Fibroblast of skin of left quadriceps (primary cell): ENCODE measurements at regions not wholly inside any gene's neighbourhood (a gene's known extent, or its start where the extent isn't known, plus 50 kb on each side); places are given as distances from the start of the nearest gene placed in this dataset.
"Not testable (repeated sequence)": the region's sequence is repeated elsewhere in the genome, so short reads cannot be mapped to it uniquely, and the experiment has no call there.

Experiments
- DNase-seq, 2 experiments: peaks; one replicate each; pipeline ENCODE4 v3.0.0-alpha.2; 2013; ENCODE audit warnings: low read depth in 2 of 2

DNA sequence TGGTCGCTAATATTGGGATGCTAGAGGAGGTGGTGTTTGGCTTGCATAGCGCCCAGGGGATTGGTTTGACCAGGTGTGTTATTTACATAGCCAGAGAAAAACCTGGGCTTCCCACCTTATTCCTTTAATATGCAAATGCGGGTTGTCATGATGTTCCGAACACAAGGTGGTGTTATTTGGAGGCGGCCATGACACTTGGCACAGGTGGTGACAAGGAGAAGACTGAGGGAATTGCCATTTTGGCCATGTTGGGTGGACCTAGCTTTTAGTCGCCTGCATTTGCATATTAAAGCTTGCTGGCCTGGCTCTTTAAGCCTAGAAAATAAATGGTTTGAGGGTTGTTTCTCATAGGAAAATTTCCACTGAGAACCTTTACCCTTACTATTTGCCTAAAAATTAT is 490.5 kb downstream of the SIPA1L2 start:
- no peak for DNase-seq

GRCh38 chr1:232138044-232138443 is 491.9 kb downstream of the SIPA1L2 start:
- no peak for DNase-seq

- DNase-seq = no peak
Observed at GRCh38 chr1:232137066-232137465, 492.9 kb downstream of the SIPA1L2 start.

DNA sequence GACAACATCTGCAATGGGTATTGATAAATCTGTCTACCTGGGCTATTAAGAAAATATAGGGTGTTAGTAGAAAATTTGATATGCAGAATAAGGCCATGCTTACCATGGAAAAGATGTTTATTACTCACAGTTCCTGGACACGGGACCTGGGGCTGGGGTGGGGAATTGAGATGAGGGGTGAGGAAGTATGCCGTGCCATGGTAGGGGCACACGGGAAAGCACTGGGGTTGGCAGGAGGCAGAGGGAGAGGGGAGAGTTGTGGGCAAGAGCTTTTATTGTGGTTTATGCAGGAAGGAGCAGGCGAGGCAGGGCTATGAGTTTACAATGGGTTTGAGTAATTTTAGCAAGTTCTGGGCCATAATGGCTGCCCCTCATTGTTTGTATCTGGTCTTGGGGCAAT is 493.8 kb downstream of the SIPA1L2 start:
- no peak for DNase-seq

- no peak for DNase-seq
Observed at GRCh38 chr1:232134365-232134764, 495.6 kb downstream of the SIPA1L2 start.

DNA sequence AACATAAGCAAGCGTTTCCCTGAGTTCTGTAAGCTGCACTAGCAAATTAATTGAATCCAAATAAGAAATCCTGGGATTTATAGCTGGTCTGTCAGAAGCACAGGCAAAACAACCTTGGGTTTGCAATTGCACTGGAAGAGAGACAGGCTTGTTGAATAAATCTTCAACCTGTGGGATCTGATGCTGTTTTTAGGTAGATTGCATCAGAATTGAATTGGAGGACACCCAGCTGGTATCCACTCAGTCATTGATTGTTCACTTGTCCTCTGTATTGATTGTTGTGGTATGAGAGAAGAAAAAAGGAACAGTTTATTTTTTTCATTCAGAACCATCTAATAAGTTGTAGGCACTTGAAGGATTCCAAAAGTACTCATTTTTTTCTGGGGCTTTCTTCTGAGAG is 497.4 kb downstream of the SIPA1L2 start:
- no peak for DNase-seq

- no peak for DNase-seq
Observed at GRCh38 chr1:232131715-232132391, 498.1 kb downstream of the SIPA1L2 start.

GRCh38 chr1:232130815-232131480 is 499.0 kb downstream of the SIPA1L2 start:
- DNase-seq = no peak

DNA sequence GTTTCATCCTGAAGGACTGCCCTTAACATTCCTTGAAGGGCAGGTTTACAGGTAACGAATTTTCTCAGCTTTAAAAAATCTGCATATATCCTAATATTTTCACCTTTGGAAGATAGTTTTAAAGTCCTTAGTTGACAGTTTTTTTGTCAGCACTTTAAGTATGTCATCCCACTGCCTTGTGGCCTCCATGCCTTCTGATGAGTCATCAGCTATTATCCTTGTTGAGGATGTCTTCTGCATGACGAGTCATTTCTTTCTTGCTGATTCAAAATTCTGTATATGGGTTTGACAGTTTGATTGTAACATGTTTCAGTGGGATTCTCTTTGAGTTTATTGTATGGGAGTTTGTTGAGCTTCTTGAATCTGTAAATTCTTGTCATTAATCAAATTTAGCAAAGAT is 500.6 kb downstream of the DISC1 start:
- peak; percentile 62 to 67 for DNase-seq

GRCh38 chr1:232123775-232124659 is 497.4 kb downstream of the DISC1 start:
- no peak for DNase-seq

GRCh38 chr1:232117903-232118302 is 491.3 kb downstream of the DISC1 start:
- not testable (repeated sequence) for DNase-seq

DNA sequence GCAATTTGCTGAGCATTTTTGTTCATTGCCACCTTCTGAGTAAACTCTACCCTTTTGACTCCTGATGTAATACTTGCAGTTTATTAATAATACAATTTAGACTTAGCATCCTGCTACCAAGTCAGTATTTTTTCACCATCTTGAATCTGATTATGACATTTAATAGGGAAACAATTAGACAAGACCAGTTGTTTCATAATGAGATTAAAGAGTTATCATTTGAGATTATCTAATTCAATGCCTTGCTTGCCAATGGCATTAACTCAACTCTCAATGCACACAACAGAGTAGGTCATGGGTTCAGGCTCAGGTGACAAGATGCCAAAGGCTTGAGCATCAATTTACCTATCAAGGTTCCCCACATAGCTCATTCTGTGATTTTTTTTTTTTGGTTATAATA is 488.4 kb downstream of the DISC1 start:
- no peak for DNase-seq

DNA sequence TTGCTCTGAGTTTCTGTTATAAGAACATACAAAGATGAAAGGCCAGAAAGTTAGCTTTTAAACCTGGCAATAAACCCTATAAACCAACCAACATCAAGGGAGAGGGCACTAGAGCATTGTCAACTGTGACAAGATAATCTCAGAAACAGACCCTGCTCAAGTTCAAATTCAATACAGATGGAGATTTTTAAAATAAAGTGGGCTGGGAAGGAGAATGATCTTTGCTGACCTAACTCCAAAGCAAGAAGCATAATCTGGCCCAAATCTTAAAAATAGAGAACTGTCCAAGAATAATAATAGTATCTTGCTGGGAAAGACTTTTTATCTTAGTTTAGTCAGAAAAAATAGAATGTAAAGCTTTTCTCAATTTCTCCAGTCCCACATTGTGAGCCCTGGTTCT is 485.5 kb downstream of the DISC1 start:
- no peak for DNase-seq

- peak; percentile 67 to 68 for DNase-seq
Observed at GRCh38 chr1:232111611-232112010, 485.0 kb downstream of the DISC1 start.

- peak; percentile 97 to 98 for DNase-seq
Observed at GRCh38 chr1:232110281-232111090, 483.9 kb downstream of the DISC1 start.

DNA sequence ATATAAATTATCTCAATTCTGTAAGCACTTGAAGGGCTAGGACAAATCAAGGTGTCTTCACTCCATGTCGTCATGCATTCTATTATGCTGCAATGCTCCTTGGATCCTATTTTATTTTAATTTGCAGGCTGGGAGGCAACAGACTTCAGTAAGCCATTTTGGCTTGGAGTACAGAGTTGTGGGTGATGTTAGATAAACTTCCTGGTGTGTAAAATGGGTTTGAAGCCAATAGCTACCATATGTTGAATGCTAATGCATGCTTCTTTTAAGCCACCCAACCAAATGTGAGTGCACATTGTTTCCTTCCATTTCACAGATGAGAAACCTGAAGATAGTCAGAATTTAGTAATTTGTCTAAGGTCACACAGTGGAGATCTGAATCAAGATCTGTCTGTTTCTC is 482.8 kb downstream of the DISC1 start:
- DNase-seq = no peak

DNA sequence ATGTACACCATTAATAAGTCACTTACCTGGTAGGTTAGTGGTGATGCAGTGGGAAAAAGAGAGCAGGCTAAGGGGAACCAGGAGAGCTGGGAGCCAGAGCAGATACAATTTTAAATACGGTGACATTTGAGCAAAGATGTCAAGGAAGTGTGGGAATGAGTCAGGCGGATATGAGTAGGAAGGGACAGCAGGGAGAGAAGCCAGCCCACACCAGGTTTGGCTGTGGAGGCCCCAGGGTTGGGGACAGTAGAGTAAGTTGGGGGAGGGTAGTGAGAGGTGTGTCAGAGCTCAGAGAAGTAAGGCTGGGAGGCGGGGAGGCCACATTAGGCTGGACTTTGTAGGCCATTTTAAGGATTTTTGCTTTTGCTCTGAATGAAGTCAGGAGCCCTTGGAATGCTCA is 482.0 kb downstream of the DISC1 start:
- no peak for DNase-seq

DNA sequence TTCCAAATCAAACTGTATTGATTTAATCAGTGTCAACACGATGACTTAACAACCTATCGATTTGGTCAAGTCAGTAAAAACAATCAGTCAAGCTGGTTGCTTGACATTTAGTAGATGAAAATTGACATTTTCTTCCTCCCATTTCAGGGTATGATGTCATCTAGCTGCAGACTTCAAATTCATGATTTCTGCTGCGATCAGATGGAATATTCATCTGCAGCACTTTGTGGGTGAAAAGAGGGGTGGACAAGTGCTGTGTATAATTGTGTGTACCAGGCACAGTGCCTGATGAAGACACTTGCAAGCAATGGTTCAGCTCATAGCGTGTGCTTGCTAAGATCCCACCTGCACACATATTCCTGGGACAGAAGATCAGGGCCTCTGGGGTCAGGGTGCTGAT is 479.8 kb downstream of the DISC1 start:
- DNase-seq = no peak

DNA sequence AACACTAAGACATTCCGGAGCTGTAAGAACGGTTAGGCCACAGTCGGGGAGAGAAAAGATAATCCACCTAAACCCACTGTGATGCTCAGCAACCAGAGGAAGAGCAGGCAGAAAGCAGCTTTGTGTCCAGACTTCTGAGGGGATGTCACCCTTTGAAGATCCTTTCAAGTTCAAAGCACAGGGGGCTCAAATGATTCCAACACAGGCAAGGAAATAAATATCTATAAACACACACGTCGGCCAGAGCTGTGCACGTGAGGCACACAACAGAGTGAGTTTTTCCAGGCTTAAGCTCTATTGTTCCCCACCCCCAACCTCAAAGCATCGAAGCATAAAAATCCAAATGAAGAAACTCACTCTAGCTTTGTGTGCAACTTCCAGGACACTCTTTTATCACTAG is 479.0 kb downstream of the DISC1 start:
- DNase-seq = no peak

DNA sequence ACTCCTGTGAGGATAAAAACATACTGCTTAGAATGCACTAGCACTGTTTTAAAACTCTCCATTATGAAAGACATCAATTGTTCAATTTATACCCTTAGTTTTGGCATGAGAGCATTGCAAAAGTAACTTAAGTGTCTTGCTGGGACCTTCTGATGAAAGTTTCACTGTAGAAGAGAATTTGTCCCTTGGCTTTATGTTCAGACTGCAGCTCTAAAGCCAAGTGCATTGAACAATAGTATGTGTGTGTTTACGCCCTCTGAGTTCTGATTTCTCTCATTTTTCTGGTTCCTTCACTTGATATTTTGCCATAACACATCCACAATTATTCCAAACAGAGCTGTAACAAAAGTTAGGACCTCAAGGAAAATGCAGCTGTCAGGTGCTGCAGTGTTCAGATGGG is 474.6 kb downstream of the DISC1 start:
- DNase-seq = no peak

- no peak for DNase-seq
Observed at GRCh38 chr1:232096751-232097150, 470.2 kb downstream of the DISC1 start.
